Nephron progenitor cell (in vitro differentiated cells): ENCODE measurements at regions not wholly inside any gene's neighbourhood (a gene's known extent, or its start where the extent isn't known, plus 50 kb on each side); places are given as distances from the start of the nearest gene placed in this dataset.

ENCODE experiments used
- DNase-seq: peaks from one replicate; pipeline ENCODE4 v3.0.0; 2021
- H3K27ac Mint-ChIP-seq: 2 replicates; pipeline ENCODE4 v1.8.0; 2021; ENCODE audit warnings: mild to moderate bottlenecking, moderate library complexity, mixed read lengths
- H3K27me3 Mint-ChIP-seq: 2 replicates; pipeline ENCODE4 v1.8.0; 2021; ENCODE audit warnings: mild to moderate bottlenecking, low read depth, mixed read lengths; ENCODE audit not compliant: poor library complexity
- H3K36me3 Mint-ChIP-seq: 2 replicates; pipeline ENCODE4 v1.8.0; 2021; ENCODE audit warnings: low read depth, mixed read lengths
- H3K4me1 Mint-ChIP-seq: 2 replicates; pipeline ENCODE4 v1.8.0; 2021; ENCODE audit warnings: mixed read lengths
- H3K4me3 Mint-ChIP-seq: 2 replicates; pipeline ENCODE4 v1.8.0; 2021; ENCODE audit warnings: mild to moderate bottlenecking, moderate library complexity, mixed read lengths
- H3K9me3 Mint-ChIP-seq: 2 replicates; pipeline ENCODE4 v1.8.0; 2021; ENCODE audit warnings: mild to moderate bottlenecking, moderate library complexity, mixed read lengths
- TF ChIP-seq, protein P1 (sequence below): fragments of 200-600 bp; sonication (generic); IDR thresholded peaks from 2 replicates; pipeline ENCODE4 v1.5.0; 2021; ENCODE audit warnings: antibody characterized with exemption

- H3K36me3 Mint-ChIP-seq, result peaks cover 7% of the 10 kb centered on the region
- H3K4me1 Mint-ChIP-seq, result peaks cover 60% of the 10 kb centered on the region
- TF ChIP-seq, protein P1, sequence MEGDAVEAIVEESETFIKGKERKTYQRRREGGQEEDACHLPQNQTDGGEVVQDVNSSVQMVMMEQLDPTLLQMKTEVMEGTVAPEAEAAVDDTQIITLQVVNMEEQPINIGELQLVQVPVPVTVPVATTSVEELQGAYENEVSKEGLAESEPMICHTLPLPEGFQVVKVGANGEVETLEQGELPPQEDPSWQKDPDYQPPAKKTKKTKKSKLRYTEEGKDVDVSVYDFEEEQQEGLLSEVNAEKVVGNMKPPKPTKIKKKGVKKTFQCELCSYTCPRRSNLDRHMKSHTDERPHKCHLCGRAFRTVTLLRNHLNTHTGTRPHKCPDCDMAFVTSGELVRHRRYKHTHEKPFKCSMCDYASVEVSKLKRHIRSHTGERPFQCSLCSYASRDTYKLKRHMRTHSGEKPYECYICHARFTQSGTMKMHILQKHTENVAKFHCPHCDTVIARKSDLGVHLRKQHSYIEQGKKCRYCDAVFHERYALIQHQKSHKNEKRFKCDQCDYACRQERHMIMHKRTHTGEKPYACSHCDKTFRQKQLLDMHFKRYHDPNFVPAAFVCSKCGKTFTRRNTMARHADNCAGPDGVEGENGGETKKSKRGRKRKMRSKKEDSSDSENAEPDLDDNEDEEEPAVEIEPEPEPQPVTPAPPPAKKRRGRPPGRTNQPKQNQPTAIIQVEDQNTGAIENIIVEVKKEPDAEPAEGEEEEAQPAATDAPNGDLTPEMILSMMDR, result no peak
- H3K27ac Mint-ChIP-seq, result no peak overlapping the region
- peaks cover 8% of the 10 kb centered on the region for H3K9me3 Mint-ChIP-seq
- peaks cover 7% of the 10 kb centered on the region for H3K27me3 Mint-ChIP-seq
- no peak overlapping the region for H3K4me3 Mint-ChIP-seq
- no peak for DNase-seq
Observed at GRCh38 chr13:106383791-106384190, 151.7 kb downstream of the EFNB2 start.

DNA sequence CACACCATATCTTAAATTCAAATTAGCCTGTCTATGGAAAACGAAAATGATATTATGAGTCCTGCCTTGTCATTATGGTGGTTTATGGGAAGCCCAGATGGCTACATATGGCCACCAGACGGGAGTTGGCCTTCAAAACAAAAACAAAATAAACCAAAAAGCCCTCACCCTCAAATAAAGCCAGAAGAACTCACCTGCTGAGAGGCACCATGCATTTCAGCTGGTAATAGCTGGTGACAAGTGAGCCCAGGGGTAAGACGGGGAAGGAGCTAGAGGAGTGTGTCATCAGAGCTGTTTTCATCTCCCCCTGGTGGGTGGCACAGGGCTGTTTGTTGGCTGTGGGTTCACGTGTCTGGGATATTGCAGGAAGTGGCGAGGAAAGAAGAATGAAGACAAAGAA, 152.9 kb downstream of the EFNB2 start:
- DNase-seq, result no peak
- Mint-ChIP-seq H3K4me3 (no peak overlapping the region), H3K4me1 (peaks cover 59% of the 10 kb centered on the region)

GRCh38 chr13:106381091-106381490, 154.4 kb downstream of the EFNB2 start:
- Mint-ChIP-seq H3K4me3 (no peak overlapping the region), H3K27ac (no peak overlapping the region), H3K27me3 (peaks cover 5% of the 10 kb centered on the region), H3K4me1 (peaks cover 50% of the 10 kb centered on the region), H3K36me3 (no peaks in the 10 kb centered on the region), H3K9me3 (peaks cover 5% of the 10 kb centered on the region)
- TF ChIP-seq, protein P1, result no peak
- DNase-seq, result no peak

More for the DNA sequence above, 152.9 kb downstream of the EFNB2 start:
- peaks cover 5% of the 10 kb centered on the region for H3K27me3 Mint-ChIP-seq
- peaks cover 4% of the 10 kb centered on the region for H3K9me3 Mint-ChIP-seq
- peak overlapping the region; percentile 53 for H3K27ac Mint-ChIP-seq
- TF ChIP-seq, protein P1, result no peak
- peaks cover 2% of the 10 kb centered on the region for H3K36me3 Mint-ChIP-seq

GRCh38 chr13:106377931-106378662, 157.4 kb downstream of the EFNB2 start:
- Mint-ChIP-seq H3K27ac (no peak overlapping the region), H3K4me3 (no peak overlapping the region), H3K4me1 (peaks cover 35% of the 10 kb centered on the region), H3K27me3 (no peaks in the 10 kb centered on the region), H3K36me3 (no peaks in the 10 kb centered on the region), H3K9me3 (peaks cover 9% of the 10 kb centered on the region)
- no peak for DNase-seq
- TF ChIP-seq, protein P1, result no peak

GRCh38 chr13:106377341-106377740, 158.1 kb downstream of the EFNB2 start:
- no peak overlapping the region for H3K4me3 Mint-ChIP-seq
- no peaks in the 10 kb centered on the region for H3K36me3 Mint-ChIP-seq
- H3K27me3 Mint-ChIP-seq, result no peaks in the 10 kb centered on the region
- TF ChIP-seq, protein P1, result no peak
- peaks cover 38% of the 10 kb centered on the region for H3K4me1 Mint-ChIP-seq
- H3K27ac Mint-ChIP-seq, result no peak overlapping the region
- no peak for DNase-seq
- H3K9me3 Mint-ChIP-seq, result peaks cover 9% of the 10 kb centered on the region
